8988T (cell line): ENCODE measurements at regions not wholly inside any gene's neighbourhood (a gene's known extent, or its start where the extent isn't known, plus 50 kb on each side); places are given as distances from the start of the nearest gene placed in this dataset.

Experiments
- DNase-seq: peaks from one replicate; pipeline ENCODE4 v3.0.0; 2011

DNA sequence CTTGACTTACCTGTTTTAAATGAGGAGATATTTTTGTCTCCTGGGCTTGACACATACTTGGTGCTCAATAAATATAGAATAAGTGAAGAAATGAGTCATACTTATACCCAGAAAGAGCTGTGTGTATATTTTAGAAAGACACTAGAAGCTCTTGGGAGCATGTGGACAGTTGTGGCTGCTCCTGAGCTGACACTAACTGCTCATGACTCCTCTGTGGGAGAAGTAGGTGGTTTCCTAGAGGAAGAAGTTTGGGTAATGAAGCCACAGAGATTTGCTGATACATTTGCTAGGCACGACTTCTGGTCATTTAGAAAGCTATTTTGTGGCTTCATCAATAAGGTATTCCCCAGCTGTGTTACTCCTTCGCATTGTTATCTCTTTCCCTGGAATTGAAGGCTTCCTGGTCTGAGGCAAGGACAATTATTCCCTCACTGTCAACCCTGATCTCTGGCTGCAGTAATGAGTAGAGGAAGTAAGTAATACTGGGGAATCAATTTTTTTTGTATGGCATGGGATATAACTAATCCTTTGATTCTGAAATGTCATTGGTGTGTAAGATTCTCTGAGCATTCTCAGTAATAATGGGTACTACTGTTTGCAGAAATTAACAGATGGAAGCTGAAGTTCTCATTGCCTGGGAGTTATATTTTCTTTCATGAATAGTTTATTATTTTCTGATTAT is 79.6 kb upstream of the DCBLD2 start:
- no peak for DNase-seq

- DNase-seq = no peak
Observed at GRCh38 chr3:98979296-98979695, 77.8 kb upstream of the DCBLD2 start.

- DNase-seq = no peak
Observed at GRCh38 chr3:98978068-98978811, 76.7 kb upstream of the DCBLD2 start.

GRCh38 chr3:98977520-98977919 is 76.0 kb upstream of the DCBLD2 start:
- no peak for DNase-seq

GRCh38 chr3:98974442-98974841 is 72.9 kb upstream of the DCBLD2 start:
- no peak for DNase-seq

- no peak for DNase-seq
Observed at GRCh38 chr3:98972720-98973119, 71.2 kb upstream of the DCBLD2 start.

GRCh38 chr3:98972155-98972554 is 70.7 kb upstream of the DCBLD2 start:
- no peak for DNase-seq

GRCh38 chr3:98971169-98971681 is 69.7 kb upstream of the DCBLD2 start:
- no peak for DNase-seq

- no peak for DNase-seq
Observed at GRCh38 chr3:98969295-98969694, 67.8 kb upstream of the DCBLD2 start.

DNA sequence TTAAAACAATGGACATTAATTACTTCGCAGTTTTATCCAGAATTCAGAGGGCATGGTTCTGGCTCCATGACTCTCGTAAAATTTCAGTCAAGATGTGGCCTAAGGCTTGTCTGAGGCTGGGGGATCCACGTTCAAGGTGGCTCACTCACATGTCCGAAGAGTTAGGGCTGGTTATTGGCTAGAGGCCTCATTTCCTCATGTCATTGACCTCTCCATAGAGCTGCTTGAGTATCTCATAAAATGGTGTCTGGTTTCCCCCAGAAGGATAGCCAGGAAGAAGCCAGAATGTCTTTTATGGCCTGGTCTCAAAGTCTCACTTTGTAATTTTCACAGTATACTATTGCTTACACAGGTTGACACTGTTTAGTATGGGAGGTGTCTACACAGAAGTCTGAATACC is 67.3 kb upstream of the DCBLD2 start:
- DNase-seq = no peak

GRCh38 chr3:98968347-98968746 is 66.9 kb upstream of the DCBLD2 start:
- DNase-seq = no peak

DNA sequence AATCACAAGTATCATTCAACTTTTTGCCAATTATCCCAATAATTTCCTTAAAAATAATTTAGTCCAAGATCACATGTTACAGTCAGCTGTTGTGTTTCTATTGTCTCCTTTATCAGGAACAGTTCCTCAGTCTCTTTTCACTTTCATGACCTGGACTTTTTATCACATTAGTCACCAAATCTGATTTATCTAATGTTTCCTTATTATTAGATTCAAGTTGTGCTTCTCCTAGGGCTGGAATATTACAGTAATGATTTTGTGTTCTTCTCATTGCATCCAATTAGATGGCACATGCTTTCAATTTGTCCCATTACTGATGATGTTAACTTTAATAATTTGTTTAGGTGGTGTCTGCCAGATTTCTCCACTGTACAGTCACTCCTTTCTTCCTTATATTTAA is 66.3 kb upstream of the DCBLD2 start:
- DNase-seq = no peak

DNA sequence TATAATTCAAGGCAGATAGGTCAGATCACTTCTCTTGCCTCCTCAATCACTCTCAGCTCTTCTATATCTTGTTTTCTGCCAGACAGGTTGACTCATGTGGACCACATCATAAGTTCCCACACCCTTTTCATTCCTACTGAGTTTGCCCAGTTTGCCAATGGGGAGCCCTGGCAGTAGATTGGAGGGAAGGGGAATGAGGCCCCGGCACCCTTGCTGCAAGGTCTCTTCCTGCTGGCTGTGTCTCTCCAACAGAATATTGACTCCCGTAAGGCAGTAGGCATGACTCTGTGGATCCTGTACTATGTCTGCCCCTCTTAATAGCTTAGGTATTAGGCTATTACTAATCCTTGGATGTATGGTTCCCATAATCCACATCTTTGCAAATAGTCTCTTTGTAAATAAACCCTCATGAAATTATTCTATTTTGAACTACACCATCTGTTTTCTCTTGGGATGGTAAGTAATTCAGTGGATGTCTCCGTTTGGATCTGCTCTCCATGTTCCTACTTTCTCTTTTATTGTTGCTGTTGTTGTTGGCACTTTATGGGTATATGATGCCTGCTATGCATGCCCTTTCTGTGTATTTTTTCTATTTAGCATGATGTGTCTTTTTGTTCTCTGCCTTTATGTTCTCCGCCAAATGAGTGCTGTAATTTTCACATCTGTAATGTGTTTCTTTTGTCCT is 65.5 kb upstream of the DCBLD2 start:
- DNase-seq = no peak

DNA sequence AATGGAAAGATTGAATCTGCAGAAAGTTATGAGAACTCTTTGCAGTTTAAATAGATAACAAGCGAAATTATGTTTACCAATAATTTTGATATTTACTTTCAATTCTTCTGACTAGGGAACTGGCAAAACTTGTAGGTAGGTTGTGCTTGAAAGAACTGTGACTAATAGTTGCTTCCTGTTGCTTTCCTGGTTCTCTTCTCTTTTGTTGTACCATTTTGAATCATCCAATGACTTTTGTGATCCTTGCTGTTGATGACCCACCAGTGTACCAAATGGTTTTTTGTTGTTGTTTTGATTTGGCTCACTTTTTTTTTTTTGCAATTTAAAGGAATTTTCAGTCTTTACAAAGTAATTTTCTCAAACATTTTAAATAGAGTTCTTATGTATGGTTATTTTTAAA is 64.9 kb upstream of the DCBLD2 start:
- no peak for DNase-seq

DNA sequence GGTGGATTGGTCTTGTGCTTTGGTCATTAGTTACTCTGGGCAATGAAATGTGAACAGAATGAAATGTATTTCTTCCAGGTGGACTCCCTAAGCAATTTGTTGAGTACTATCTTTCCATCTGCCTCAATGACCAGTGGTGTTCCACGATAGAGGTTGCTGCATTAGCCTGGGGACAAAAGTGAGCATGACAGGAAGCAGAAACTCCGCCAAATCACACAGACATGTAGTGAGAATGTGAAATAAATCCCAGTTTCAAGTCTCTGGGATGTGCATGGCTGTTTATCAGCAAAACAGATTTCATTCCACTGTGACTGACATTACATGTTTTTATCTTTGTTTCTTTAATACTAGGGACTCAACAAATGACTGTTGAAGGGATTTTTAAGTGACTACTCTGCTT is 63.3 kb upstream of the DCBLD2 start:
- DNase-seq = no peak

GRCh38 chr3:98963546-98963945 is 62.1 kb upstream of the DCBLD2 start:
- no peak for DNase-seq

DNA sequence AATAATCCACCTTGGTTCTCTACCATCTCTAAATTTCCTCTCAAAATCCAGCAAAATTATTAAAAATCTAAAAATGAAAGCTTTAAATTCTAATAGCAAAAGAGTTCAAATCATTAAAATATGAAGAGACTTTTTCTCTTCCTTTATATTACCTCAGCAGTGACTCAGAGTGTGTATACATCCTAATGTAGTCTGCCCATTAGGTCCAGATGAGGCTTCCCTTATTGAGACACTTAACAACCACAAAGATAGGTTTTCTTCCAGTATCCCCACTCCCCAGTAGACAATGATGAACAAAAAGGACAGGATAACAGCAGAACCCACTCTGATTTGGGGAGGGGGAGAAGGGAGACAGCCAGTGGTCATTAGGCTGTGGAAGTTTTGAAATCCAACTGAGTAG is 61.5 kb upstream of the DCBLD2 start:
- DNase-seq = no peak

- no peak for DNase-seq
Observed at GRCh38 chr3:98962189-98962930, 60.9 kb upstream of the DCBLD2 start.

DNA sequence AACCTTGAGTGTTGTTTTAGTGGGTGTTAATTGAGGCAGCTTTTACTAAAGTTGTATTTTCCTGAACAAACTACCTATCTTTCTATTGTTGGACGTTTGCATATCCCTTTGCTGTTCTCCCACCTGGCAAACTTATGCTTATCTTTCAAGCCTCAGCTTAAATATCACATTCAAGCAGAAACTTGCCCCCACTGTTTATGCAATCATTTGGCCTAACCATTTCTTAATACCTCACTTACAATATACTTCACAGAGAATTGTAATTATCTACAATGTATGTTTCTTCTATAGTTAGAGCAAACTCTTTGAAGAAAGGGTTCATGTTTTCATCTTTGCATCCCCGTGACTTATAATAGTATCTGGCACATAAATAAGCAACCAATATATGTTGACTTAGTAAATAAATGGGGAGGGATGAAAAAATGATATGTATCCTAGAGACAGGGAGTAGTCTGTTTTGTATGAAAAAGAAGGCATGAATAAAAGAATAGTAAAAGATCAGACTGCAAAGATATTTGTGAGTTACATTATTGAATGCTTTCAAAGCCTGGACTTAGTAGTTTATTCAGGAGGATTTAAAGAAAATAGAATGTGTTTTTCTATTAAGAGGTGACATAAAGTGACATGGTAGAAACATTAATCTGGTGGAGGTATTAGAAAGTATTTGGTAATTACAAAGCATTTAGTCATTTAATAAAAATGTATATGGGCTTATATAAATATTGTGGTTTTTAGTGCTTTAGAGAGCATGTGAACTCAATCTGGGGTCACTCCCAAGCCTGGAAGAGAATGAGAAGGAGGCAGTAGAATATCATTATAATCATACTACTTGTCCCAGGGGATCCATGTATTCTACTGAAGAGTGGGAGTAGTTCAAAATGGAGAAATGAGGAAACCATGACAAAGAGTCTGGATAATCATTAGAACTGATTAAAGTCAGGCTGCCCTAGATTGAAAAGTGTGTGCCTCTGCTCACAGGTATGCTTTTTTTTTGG is 60.0 kb upstream of the DCBLD2 start:
- DNase-seq = no peak

DNA sequence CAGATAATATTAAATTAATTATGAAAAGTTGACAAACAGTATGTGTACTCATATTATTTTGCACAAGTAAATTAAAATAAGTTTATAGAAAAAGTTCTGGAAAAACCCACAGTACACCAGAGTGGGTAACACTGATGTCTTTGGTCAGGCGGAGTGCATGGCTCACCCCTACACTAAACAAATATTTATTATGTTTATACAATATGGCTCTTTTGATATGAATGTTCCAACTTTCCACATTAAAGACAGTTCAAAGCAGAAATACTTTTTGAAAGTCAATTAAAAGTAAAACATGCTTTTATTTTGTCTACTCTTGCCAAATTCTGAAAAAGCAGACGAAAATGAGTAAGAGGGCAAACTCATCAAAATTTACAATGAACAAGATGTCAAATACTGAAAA is 56.2 kb upstream of the DCBLD2 start:
- DNase-seq = no peak

DNA sequence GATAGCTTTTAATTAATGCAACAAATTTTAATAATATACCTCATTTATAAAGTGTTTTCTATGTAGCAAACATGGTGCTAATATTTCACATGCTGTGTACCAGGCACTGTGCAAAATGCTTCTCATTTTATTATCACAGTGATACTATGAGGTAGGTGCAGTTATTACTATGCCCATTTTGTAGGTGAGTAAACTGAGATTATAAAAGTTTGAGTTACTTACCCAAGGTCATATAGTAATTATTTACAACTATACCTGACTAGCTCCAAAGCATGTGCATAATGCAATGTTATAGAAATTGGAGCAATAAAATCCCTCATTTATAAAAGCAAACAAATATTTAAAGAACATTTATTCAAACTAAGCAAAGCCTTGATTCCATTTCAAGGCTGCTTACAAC is 54.5 kb upstream of the DCBLD2 start:
- DNase-seq = no peak
